ENCODE measurements at regions not wholly inside any gene's neighbourhood (a gene's known extent, or its start where the extent isn't known, plus 50 kb on each side); places are given as distances from the start of the nearest gene placed in this dataset.

GRCh38 chr5:67361932-67362729, 165.5 kb upstream of the CD180 start:
- intact Hi-C loops (cut with micrococcal nuclease; ENCODE audit: unreplicated experiment), result no loop called here
- TF ChIP-seq ELK1 (IDR thresholded peaks at IDR 0.05; ENCODE audit: low read depth, low read length), result no peak
- no peak for TF ChIP-seq STAT3 (IDR thresholded peaks at IDR 0.05; ENCODE audit: low read depth, low read length)
- TF ChIP-seq CBX3 (IDR thresholded peaks at IDR 0.05; ENCODE audit: borderline replicate concordance, low read depth), result no peak
- no peak for TF ChIP-seq FOXM1 (IDR thresholded peaks at IDR 0.05; ENCODE audit: low read depth, low read length)
- no peak for TF ChIP-seq YBX1 (IDR thresholded peaks at IDR 0.05)
- TF ChIP-seq ZBTB11 (CRISPR knock-in tag; IDR thresholded peaks at IDR 0.05), result no peak
- no peak for TF ChIP-seq FOXK2 (IDR thresholded peaks at IDR 0.05)
- TF ChIP-seq CREM (IDR thresholded peaks at IDR 0.05; ENCODE audit: low read depth), result no peak
- TF ChIP-seq MEF2B (IDR thresholded peaks at IDR 0.05; ENCODE audit: partially characterized antibody, poor library complexity, severe bottlenecking), result no peak
- TF ChIP-seq SKIL (IDR thresholded peaks at IDR 0.05; ENCODE audit: low read depth, poor library complexity, severe bottlenecking), result no peak
- no peak for TF ChIP-seq NFYA (IDR thresholded peaks at IDR 0.05; ENCODE audit: borderline replicate concordance, low read depth, low read length)
- no peak for TF ChIP-seq ATF2 (IDR thresholded peaks at IDR 0.05; ENCODE audit: low read length)
- no peak for TF ChIP-seq RAD21 (IDR thresholded peaks at IDR 0.05; ENCODE audit: insufficient read depth, low read depth, low read length)
- no peak for TF ChIP-seq NR2C2 (IDR thresholded peaks at IDR 0.05; ENCODE audit: borderline replicate concordance, control insufficient read depth, insufficient read length, low read depth)

More at GRCh38 chr5:67361932-67362729, 165.5 kb upstream of the CD180 start:
- RAD21 ChIA-PET (ENCODE audit: unreplicated experiment), result no interaction called here
- Histone ChIP-seq H2AFZ (ENCODE audit: control insufficient read depth, low read depth, low read length) (no peak overlapping the region), H3K4me1 (ENCODE audit: control insufficient read depth, insufficient read depth, low read length) (no peaks in the 10 kb centered on the region), H4K20me1 (ENCODE audit: control insufficient read depth, insufficient read depth) (no peaks in the 10 kb centered on the region), H3K4me3 (no peak overlapping the region), H3K9ac (ENCODE audit: control insufficient read depth, insufficient read depth, low read length) (no peak overlapping the region), H3K79me2 (ENCODE audit: control insufficient read depth, insufficient read depth, low read length) (no peaks in the 10 kb centered on the region), H3K27me3 (replicated peaks in 1 of 2; ENCODE audit: control insufficient read depth in 2 of 2, insufficient read depth in 2 of 2, low read length in 1 of 2) (no peaks in the 10 kb centered on the region; a peak in 1 of 4 replicates), H3K4me2 (ENCODE audit: control insufficient read depth, insufficient read depth) (no peak overlapping the region), H3K9me3 (replicated peaks; ENCODE audit: control insufficient read depth, insufficient read depth, low read length) (no peaks in the 10 kb centered on the region), H3K36me3 (ENCODE audit: control insufficient read depth in 2 of 2, insufficient read depth in 2 of 2, low read length in 1 of 2) (no peaks in the 10 kb centered on the region), H3K27ac (ENCODE audit: control insufficient read depth, insufficient read depth) (no peak overlapping the region)
- FAIRE-seq (no peak), DNase-seq (ENCODE audit: low read depth, low spot score) (no peak), ATAC-seq (no peak)
- in situ Hi-C loops (cut with MboI), result no loop called here
- SMC1A ChIA-PET (ENCODE audit: uncharacterized antibody, unreplicated experiment), result no interaction called here
- WGBS (ENCODE audit: insufficient coverage, insufficient replicate concordance, low lambda C conversion rate, missing lambda C conversion rate), result 65% methylated on average over 6 of the region's 6 CpGs
- POLR2A ChIA-PET, result no interaction called here
- BruUV-seq (replicated peaks), result no TSS peak
- CTCF ChIA-PET, result no interaction called here
